ENCODE measurements at regions not wholly inside any gene's neighbourhood (a gene's known extent, or its start where the extent isn't known, plus 50 kb on each side); places are given as distances from the start of the nearest gene placed in this dataset.

DNA sequence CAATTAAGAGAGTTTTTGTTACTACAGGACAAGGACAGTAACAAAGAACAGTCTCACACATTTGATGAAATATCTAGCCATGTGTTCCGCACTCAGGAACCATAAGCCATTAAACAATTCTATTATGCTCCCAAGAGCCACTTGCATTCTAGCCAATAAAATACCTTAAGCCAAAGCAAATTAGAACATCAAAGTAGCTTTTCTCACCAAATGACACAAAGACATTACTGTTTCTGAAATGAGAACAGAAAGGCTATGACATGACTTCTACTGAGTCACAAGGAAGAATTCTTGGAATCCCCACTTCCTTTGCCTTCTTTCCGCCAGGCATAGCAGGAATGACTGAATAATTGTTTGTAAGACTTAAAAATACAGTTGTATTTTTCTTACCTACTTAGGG lies 445.8 kb downstream of the ATP23 start:
- TF ChIP-seq SPI1 (IDR thresholded peaks at IDR 0.05; ENCODE audit: low read depth, low read length) (no peak), POLR2AphosphoS5 (IDR thresholded peaks at IDR 0.05; ENCODE audit: low read depth, low read length) (no peak), POU2F2 (IDR thresholded peaks at IDR 0.05; ENCODE audit: low read depth, low read length) (no peak), POLR2A (IDR thresholded peaks at IDR 0.05; ENCODE audit: low read depth, low read length) (no peak), PAX5 (IDR thresholded peaks at IDR 0.05; ENCODE audit: insufficient read depth, low read length, severe bottlenecking) (no peak), TAF1 (IDR thresholded peaks at IDR 0.05; ENCODE audit: low read depth, low read length) (no peak)
